T-cell (primary cell): ENCODE measurements at regions not wholly inside any gene's neighbourhood (a gene's known extent, or its start where the extent isn't known, plus 50 kb on each side); places are given as distances from the start of the nearest gene placed in this dataset.
A peak's percentile ranks its signal among the peaks of the same experiment; 100 is the strongest.

Experiments
- ATAC-seq, 4 experiments: fragments of 200-7000 bp in 3 of 4; fragments of 150-1000 bp in 1 of 4; cut with Tn5 transposase; replicated peaks in 1 of 4; 1 replicate in 3 of 4; 2 replicates in 1 of 4; pipeline ENCODE4 v1.10.0; 2021; ENCODE audit warnings: moderate library complexity in 3 of 4, mild to moderate bottlenecking in 2 of 4, moderate number of reproducible peaks in 1 of 4
- CTCF ChIA-PET, 2 donors: fragments of 300-600 bp; sonication (Branson Sonifier 250); formaldehyde crosslinking; loops; one replicate each; lab custom pipeline; 2022; ENCODE audit warnings: antibody characterized with exemption in 2 of 2; lab: Charles Lee
- POLR2A ChIA-PET, 2 donors: fragments of 300-600 bp; sonication (Branson Sonifier 250); formaldehyde crosslinking; loops; one replicate each; lab custom pipeline; 2022; ENCODE audit warnings: antibody characterized with exemption in 2 of 2; lab: Charles Lee
- DNase-seq, 35 experiments: peaks; one replicate each; pipeline versions ENCODE4 v3.0.0 to v3.0.0-alpha.2; 2013 to 2023
- H3K27ac ChIP-seq: one replicate; pipeline ENCODE4 v1.5.1; 2013; ENCODE audit warnings: low read length
- H3K27me3 ChIP-seq, 2 experiments: replicated peaks in 1 of 2; 1 replicate in 1 of 2; 2 replicates in 1 of 2; pipeline versions ENCODE4 v1.6.1 to v1.7.0; 2013; ENCODE audit warnings: low read length in 1 of 2, mixed read lengths in 1 of 2; ENCODE audit not compliant: control insufficient read depth in 2 of 2, insufficient read depth in 2 of 2; ENCODE audit errors: extremely low read depth in 1 of 2
- H3K36me3 ChIP-seq, 2 donors: 1 replicate in 1 of 2; 2 replicates in 1 of 2; pipeline versions ENCODE4 v1.6.1 to v1.7.0; 2013; ENCODE audit warnings: low read length in 1 of 2; ENCODE audit not compliant: control insufficient read depth in 2 of 2, insufficient read depth in 1 of 2; ENCODE audit errors: extremely low read depth in 1 of 2
- H3K4me1 ChIP-seq, 2 experiments: 1 replicate in 1 of 2; 2 replicates in 1 of 2; pipeline versions ENCODE4 v1.6.1 to v1.7.0; 2013; ENCODE audit warnings: low read length in 2 of 2, mixed read lengths in 1 of 2; ENCODE audit not compliant: insufficient read depth in 2 of 2, control insufficient read depth in 1 of 2; ENCODE audit errors: extremely low read depth in 1 of 2
- H3K4me3 ChIP-seq, 2 donors: 1 replicate in 1 of 2; 2 replicates in 1 of 2; pipeline versions ENCODE4 v1.5.1 to v1.7.0; 2013; ENCODE audit warnings: mild to moderate bottlenecking in 2 of 2, low read length in 1 of 2, moderate library complexity in 1 of 2; ENCODE audit not compliant: control insufficient read depth in 1 of 2; ENCODE audit errors: extremely low read depth in 1 of 2
- H3K9me3 ChIP-seq: 2 replicates; pipeline ENCODE4 v1.7.0; 2013
- H3K27ac Mint-ChIP-seq, 2 donors: one replicate each; pipeline ENCODE4 v1.8.0; 2020 to 2021; ENCODE audit warnings: mild to moderate bottlenecking in 2 of 2, mixed read lengths in 2 of 2
- H3K27me3 Mint-ChIP-seq, 2 donors: one replicate each; pipeline ENCODE4 v1.8.0; 2021 to 2022; ENCODE audit warnings: mixed read lengths in 2 of 2
- H3K36me3 Mint-ChIP-seq: one replicate; pipeline ENCODE4 v1.8.0; 2021; ENCODE audit warnings: mixed read lengths
- H3K4me1 Mint-ChIP-seq, 3 donors: one replicate each; pipeline ENCODE4 v1.8.0; 2020 to 2022; ENCODE audit warnings: mixed read lengths in 3 of 3, mild to moderate bottlenecking in 1 of 3
- H3K4me3 Mint-ChIP-seq, 3 donors: one replicate each; pipeline ENCODE4 v1.8.0; 2020 to 2022; ENCODE audit warnings: mild to moderate bottlenecking in 3 of 3, mixed read lengths in 3 of 3, moderate library complexity in 3 of 3
- H3K9me3 Mint-ChIP-seq, 3 donors: one replicate each; pipeline ENCODE4 v1.8.0; 2020 to 2022; ENCODE audit warnings: mixed read lengths in 3 of 3
- WGBS: methylation state at CpG from one replicate; pipeline ENCODE4 v1.1.5; 2013; ENCODE audit warnings: missing lambda C conversion rate; ENCODE audit not compliant: insufficient coverage; 5-methylcytosine and 5-hydroxymethylcytosine counted together

DNA sequence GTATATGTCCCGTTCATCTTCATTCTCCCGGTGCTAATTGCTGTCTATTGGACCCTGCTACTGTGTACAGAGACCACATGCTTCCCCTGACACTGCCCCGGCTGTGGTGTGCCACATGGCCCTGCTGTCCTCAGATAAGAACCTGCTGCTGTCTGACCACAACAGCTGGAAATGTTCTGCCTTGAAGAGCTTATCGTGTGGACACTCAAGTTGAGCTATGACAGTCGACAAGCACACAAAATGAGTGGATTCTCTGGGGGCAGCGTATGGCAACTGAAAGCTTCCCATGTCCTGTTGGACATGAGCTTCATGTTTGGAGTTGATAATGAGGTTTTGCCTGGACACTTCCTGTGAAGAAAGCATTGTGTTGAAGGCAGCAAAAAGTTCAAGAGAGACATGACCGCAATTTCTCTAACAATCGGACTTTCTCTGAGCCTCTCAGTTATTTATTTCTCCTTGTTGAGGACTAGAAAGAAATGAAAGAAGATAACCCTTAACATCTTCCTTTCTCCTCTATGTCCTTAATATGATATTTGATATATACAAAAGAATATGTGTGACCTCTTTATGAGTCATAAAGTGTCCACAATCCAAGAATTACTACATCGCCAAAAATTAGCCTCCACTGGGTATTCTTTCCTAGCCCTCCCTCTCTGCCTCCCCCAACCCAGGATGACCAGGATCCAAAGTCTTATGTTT lies 187.1 kb upstream of the TCF21 start:
- Mint-ChIP-seq H3K27ac (no peak overlapping the region), H3K4me3 (no peak overlapping the region), H3K9me3 (peaks cover under 1 to 8% (median 6%) of the 10 kb centered on the region in 3 donors), H3K36me3 (no peaks in the 10 kb centered on the region), H3K27me3 (peaks cover 2 to 5% of the 10 kb centered on the region in 2 donors), H3K4me1 (peaks cover 0 to under 1% (median 0%) of the 10 kb centered on the region in 3 donors)
- Histone ChIP-seq H3K4me3 (no peak overlapping the region), H3K27ac (no peak overlapping the region), H3K9me3 (no peaks in the 10 kb centered on the region), H3K4me1 (no peaks in the 10 kb centered on the region), H3K36me3 (no peaks in the 10 kb centered on the region), H3K27me3 (peaks cover 2% of the 10 kb centered on the region in 2 experiments)
- no peak for ATAC-seq
- CTCF ChIA-PET = no interaction called here
- POLR2A ChIA-PET = no interaction called here
- no peak for DNase-seq
- whole genome bisulfite sequencing = 2% methylated on average over 6 of the region's 9 CpGs

DNA sequence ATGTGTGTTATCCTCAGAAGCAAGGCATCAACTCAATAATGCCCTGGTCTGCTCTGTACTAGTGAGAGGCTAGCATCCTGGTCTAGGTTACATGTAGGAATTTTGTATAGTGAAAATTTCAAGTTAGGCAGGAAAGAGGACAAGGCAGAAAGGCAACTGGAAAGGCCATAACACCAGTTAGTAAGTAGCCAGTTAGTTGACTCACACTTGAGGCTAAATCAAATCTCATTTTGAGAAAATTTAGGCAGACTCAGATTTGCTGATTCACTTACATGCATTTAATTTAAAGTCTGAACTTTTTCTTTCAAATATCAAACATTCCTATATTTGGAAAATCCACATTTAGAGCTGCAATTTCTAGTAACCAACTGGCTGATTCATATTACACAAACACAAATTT lies 184.5 kb upstream of the TCF21 start:
- Histone ChIP-seq H3K4me3 (no peak overlapping the region), H3K36me3 (no peaks in the 10 kb centered on the region), H3K27me3 (peaks cover 2% of the 10 kb centered on the region in 2 experiments), H3K9me3 (no peaks in the 10 kb centered on the region), H3K4me1 (no peaks in the 10 kb centered on the region), H3K27ac (no peak overlapping the region)
- no peak for ATAC-seq
- Mint-ChIP-seq H3K27ac (no peak overlapping the region), H3K4me1 (peaks cover 0 to 5% (median 3%) of the 10 kb centered on the region in 3 donors), H3K36me3 (no peaks in the 10 kb centered on the region), H3K9me3 (peaks cover 0 to 8% (median 5%) of the 10 kb centered on the region in 3 donors), H3K27me3 (peaks cover 2 to 5% of the 10 kb centered on the region in 2 donors), H3K4me3 (no peak overlapping the region)
- CTCF ChIA-PET = no interaction called here
- POLR2A ChIA-PET = interaction anchor here in 1 of 2 donors (0.5 kb wide), 1 partner anchor 62 kb away, joined by 3 read pairs; no protein-coding TSS in a partner anchor
- DNase-seq = no peak

DNA sequence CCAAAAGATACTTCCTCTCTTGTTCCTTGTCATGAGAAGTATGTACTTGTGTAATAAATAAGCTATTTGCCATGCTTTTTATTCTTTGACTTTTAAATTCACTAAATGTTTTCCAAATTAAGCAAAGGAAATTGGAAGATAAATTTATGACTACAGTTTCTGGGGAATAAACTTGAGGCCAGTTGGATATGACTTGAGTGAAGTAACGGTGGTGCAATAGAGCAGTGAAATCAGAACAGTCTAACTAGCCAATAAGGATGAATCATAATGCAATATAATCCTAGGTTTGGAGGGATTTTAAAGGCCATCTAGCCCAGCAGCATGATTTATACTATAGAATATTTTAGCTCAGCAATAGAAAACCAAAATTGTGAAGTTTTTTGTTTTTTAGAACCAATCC lies 183.8 kb upstream of the TCF21 start:
- CTCF ChIA-PET = interaction anchor here in 1 of 2 donors (0.5 kb wide), 1 partner anchor 879 kb away, joined by 6 read pairs; no protein-coding TSS in a partner anchor
- Mint-ChIP-seq H3K4me1 (peaks cover 0 to 5% (median 3%) of the 10 kb centered on the region in 3 donors), H3K9me3 (peaks cover 0 to 8% (median 3%) of the 10 kb centered on the region in 3 donors), H3K36me3 (no peaks in the 10 kb centered on the region), H3K27me3 (peaks cover 2 to 5% of the 10 kb centered on the region in 2 donors), H3K4me3 (no peak overlapping the region), H3K27ac (no peak overlapping the region)
- H3K36me3 ChIP-seq = no peaks in the 10 kb centered on the region
- WGBS = no CpG with 5 or more reads among the region's 1 CpG
- H3K9me3 ChIP-seq = no peaks in the 10 kb centered on the region
- POLR2A ChIA-PET = interaction anchor here in 1 of 2 donors (0.5 kb wide), 1 partner anchor 62 kb away, joined by 3 read pairs; no protein-coding TSS in a partner anchor
- H3K4me3 ChIP-seq = no peak overlapping the region
- no peak for ATAC-seq
- no peaks in the 10 kb centered on the region for H3K4me1 ChIP-seq
- peaks cover 1 to 2% of the 10 kb centered on the region in 2 experiments for H3K27me3 ChIP-seq
- no peak for DNase-seq
- H3K27ac ChIP-seq = no peak overlapping the region

DNA sequence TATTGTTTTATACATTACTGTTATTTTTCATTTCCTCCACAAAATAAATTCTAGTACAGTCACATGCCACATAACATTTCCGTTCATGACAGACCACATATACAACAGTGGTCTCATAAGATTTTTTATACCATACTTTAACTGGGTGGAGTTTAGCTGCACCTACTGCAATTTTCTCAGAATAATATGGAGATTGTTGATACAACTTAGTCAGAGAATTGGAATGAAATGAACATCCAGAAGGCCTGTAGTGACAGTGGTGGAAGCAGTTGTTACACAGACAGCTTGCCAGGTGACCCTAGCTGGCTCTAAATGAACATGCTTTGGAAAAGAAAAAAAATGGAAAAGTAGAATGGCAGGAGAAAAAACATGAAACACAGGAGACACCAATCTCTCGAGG lies 183.2 kb upstream of the TCF21 start:
- peaks cover 0 to 2% (median 2%) of the 10 kb centered on the region in 3 donors for H3K9me3 Mint-ChIP-seq
- CTCF ChIA-PET = interaction anchor here in 1 of 2 donors (0.5 kb wide), 1 partner anchor 880 kb away, joined by 6 read pairs; no protein-coding TSS in a partner anchor

DNA sequence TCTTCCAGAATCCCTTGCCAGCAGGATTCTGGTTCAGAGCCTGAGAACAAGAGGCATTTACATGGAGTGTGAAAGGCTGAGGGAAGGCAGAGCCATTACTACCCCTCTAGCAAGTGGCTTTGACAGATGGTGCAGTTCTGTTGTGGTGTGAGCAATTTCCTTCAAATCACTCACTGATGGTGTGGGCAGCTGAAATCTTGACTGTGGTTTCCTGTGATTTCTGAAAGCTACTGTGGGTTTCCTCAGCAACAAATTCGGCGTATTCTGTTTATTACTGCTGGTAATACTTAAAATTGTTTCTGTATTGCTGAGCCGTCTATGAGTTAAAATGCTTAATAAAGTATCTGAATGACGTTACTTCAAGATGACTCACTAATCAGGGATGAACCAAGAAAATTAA lies 181.5 kb upstream of the TCF21 start:
- H3K27ac Mint-ChIP-seq = no peak overlapping the region
- WGBS = no CpG with 5 or more reads among the region's 4 CpGs
- peak in 3 of 35 experiments; percentile 2 to 8 (median 2) for DNase-seq
- H3K4me1 Mint-ChIP-seq = peaks cover 0 to 5% (median 3%) of the 10 kb centered on the region in 3 donors
- H3K36me3 Mint-ChIP-seq = no peaks in the 10 kb centered on the region
- Histone ChIP-seq H3K9me3 (no peaks in the 10 kb centered on the region), H3K27me3 (peaks cover 0 to 2% of the 10 kb centered on the region in 2 experiments), H3K27ac (no peak overlapping the region), H3K4me3 (no peak overlapping the region), H3K4me1 (no peaks in the 10 kb centered on the region), H3K36me3 (no peaks in the 10 kb centered on the region)
- CTCF ChIA-PET = interaction anchor here in 1 of 2 donors (0.6 kb wide), 1 partner anchor 1327 kb away, joined by 3 read pairs; no protein-coding TSS in a partner anchor
- H3K9me3 Mint-ChIP-seq = peaks cover 0 to 2% (median 0%) of the 10 kb centered on the region in 3 donors
- POLR2A ChIA-PET = interaction anchor here in 1 of 2 donors (0.6 kb wide), 1 partner anchor 1823 kb away, joined by 4 read pairs; no protein-coding TSS in a partner anchor
- H3K4me3 Mint-ChIP-seq = no peak overlapping the region
- peak in 2 of 4 experiments; percentile 50 to 53 for ATAC-seq
- peaks cover 2 to 4% of the 10 kb centered on the region in 2 donors for H3K27me3 Mint-ChIP-seq

More for the DNA sequence above, 183.2 kb upstream of the TCF21 start:
- POLR2A ChIA-PET = interaction anchor here in 1 of 2 donors (0.6 kb wide), 1 partner anchor 1590 kb away, joined by 3 read pairs; no protein-coding TSS in a partner anchor
- H3K4me3 ChIP-seq = no peak overlapping the region
- H3K4me1 ChIP-seq = no peaks in the 10 kb centered on the region
- H3K9me3 ChIP-seq = no peaks in the 10 kb centered on the region
- Mint-ChIP-seq H3K36me3 (no peaks in the 10 kb centered on the region), H3K27me3 (peaks cover 2% of the 10 kb centered on the region in 2 donors), H3K4me3 (no peak overlapping the region), H3K4me1 (peaks cover 0 to 5% (median 3%) of the 10 kb centered on the region in 3 donors), H3K27ac (no peak overlapping the region)
- H3K36me3 ChIP-seq = no peaks in the 10 kb centered on the region
- ATAC-seq (no peak), DNase-seq (no peak)
- H3K27me3 ChIP-seq = peaks cover 0 to 2% of the 10 kb centered on the region in 2 experiments
- WGBS = 60% methylated on average over 1 of the region's 2 CpGs
- H3K27ac ChIP-seq = no peak overlapping the region

DNA sequence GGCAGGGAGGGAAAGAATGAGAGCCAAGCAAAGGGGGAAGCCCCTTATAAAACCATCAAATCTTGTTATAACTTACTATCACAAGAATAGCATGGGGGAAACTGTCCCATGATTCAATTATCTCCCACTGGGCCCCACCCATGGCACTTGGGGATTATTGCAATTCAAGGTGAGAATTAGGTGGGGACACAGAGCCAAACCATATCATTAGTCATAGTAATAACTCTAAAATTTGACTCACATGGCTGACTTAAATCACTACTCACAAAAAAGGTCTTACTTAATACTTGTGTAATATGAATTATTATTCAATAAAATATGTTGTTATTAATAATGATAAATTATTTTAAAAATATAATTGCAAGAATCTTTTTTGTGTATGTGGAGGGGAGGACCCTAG lies 178.1 kb upstream of the TCF21 start:
- H3K4me1 Mint-ChIP-seq = peaks cover 0 to 7% (median 3%) of the 10 kb centered on the region in 3 donors
- H3K27ac Mint-ChIP-seq = no peak overlapping the region
- H3K4me3 ChIP-seq = no peak overlapping the region
- CTCF ChIA-PET = no interaction called here
- H3K9me3 ChIP-seq = no peaks in the 10 kb centered on the region
- no peaks in the 10 kb centered on the region for H3K9me3 Mint-ChIP-seq
- DNase-seq (no peak), ATAC-seq (no peak)
- POLR2A ChIA-PET = no interaction called here
- no peaks in the 10 kb centered on the region for H3K36me3 ChIP-seq
- no peak overlapping the region for H3K27ac ChIP-seq
- H3K27me3 Mint-ChIP-seq = peaks cover 2 to 14% of the 10 kb centered on the region in 2 donors
- no peak overlapping the region for H3K4me3 Mint-ChIP-seq
- H3K27me3 ChIP-seq = no peaks in the 10 kb centered on the region
- H3K36me3 Mint-ChIP-seq = no peaks in the 10 kb centered on the region
- no peaks in the 10 kb centered on the region for H3K4me1 ChIP-seq
